ENCODE measurements at regions not wholly inside any gene's neighbourhood (a gene's known extent, or its start where the extent isn't known, plus 50 kb on each side); places are given as distances from the start of the nearest gene placed in this dataset.

DNA sequence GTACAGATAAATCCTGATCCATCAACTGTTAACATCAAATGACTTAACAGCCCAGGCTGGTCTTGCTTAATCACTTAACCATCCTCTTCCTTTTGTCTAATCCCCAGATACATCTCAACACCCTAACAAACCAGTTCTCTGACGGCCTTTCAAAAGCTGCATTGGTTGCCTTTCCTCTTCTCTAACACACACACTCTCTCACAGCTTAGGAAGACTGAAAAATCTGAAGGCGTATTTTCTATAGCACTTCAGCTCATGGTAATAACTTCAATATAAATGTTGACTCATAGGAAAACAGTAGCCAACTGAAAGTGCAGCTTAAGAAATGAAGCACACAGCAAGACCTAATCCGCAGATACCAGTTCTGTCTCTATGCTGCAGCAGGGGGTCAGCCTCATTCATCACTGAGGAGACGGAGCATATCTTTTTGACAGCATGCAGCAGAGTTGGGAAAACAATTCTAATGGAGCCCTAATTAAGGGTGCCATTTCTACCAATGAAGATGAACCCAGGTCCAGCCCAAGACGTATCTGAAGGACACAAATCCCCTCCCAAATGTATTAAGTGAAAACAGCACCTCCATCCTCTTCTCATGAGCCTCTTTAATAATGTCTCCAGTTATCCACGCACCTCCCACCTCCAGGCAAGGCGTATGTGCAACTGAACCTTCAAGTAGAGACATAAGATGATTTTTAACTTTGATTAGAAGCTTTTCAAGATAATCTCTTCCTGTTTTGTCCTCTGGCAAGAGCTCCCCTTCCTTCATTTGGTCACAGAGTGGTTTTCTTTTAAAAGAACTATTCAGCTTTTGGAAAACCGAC, 211.7 kb upstream of the NFE2L3 start:
- intact Hi-C loops (cut with DNase I): no loop called here
- DNase-seq: no peak
- no peak for ATAC-seq

DNA sequence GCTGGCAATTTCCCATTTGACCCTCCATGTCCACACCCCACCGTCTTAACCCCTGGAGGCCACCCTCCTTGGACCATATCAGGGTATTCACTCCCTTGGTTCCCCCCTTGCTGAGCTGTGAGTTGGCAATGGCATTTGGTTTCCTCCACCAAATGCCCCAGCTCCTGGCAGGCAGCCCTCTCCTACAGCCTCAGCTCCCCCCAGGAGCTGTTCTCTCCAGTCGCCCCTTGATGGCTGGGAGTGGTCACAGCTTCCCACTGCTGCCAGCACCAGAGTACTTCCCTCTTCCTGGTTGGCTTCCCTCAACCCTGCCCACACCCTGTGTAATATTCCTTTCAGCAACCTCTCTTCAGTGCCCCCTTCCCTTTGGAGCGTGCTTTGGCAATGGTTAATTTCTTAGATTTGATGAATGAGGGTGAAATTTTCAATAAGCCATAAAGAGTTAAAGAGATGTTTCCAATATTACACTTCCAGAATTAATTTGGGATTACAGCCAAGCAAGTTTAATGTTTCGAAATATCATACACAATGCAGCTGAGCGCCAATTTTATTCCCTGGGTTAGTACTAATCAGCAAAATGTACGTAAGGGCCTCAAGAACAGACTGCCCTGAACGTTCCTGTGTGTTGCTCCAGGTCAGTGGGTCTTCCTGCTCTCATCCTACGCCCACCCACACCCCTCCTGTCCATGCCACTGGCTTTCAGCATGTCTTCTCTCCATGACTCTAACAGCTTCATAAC, 207.1 kb upstream of the NFE2L3 start:
- intact Hi-C loops (cut with DNase I): no loop called here
- DNase-seq (no peak), ATAC-seq (no peak)

DNA sequence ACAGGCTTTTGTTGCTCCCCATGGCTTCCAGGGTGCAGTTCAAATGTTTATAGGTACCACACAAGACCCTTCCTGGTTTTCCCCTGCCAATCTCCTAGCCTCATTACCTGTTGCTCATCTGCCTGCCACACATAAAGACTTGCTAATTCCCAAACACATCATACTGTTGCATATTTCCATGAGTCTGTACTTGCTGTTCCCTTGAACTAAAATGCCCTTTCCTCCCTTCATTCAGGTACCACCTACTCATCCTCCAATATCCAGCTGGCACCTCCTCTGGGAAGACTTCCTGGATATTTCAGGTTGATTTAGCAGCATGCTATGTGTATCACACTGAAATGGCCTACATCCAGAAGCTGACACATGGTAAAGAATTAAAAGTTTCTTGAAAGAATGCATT, 206.4 kb upstream of the NFE2L3 start:
- DNase-seq (no peak), ATAC-seq (no peak)
- intact Hi-C loops (cut with DNase I): no loop called here

DNA sequence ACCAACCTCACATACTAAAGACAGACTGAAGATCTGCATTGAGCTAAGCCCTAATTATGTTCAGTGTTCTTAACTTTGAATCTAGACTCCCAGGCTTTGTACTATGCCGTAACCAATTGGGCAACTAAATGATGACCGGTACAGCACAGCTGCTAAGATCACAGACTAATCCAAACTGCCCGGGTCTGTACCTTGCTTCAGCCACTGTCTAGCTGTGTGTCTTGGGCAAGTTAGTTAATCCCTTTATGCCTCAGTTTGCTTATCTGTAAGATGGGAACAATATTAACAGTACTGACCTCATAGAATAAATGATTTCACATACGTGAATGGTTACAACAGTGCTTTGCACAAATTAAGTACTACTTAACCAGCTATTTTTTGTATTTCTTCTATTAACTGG, 205.8 kb upstream of the NFE2L3 start:
- DNase-seq (no peak), ATAC-seq (no peak)
- intact Hi-C loops (cut with DNase I): no loop called here

DNA sequence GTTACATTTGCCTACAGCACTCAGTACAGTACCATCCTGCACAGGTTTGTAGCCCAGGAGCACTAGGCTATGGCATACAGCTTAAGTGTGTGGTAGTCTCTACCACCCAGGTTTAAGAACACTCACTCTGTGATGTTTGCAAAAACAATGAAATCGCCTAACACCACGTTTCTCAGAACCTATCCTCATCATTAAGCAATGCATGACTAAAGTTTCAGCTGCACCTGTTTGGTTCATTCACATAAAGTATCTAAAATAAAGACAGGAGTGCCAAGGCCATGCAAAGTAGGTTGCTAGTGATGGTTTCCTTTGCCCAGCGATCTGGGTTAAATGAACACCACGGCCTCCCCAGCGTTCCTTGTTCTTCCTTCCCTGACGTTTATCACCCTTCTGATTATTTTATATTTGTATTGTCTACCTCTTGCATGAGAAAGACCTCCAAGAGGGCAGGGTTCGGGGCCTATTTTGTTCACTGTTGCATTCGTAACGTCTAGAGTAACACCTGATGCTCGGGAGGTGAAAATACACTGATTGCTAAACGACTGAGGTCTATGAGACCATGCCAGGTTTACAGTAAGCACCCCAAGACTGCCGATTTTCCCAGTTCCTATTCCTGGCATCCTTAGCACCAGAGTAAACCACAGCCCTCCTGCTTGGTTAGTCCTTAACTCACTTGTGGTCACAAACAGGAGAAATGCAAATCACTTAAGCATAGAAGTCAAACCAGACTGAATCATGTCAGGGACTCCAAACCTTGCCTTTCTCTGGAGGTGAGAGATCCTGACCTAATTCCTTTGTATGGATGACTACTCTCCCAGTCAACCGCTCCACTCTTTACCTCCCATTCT, 204.1 kb upstream of the NFE2L3 start:
- no peak for DNase-seq

DNA sequence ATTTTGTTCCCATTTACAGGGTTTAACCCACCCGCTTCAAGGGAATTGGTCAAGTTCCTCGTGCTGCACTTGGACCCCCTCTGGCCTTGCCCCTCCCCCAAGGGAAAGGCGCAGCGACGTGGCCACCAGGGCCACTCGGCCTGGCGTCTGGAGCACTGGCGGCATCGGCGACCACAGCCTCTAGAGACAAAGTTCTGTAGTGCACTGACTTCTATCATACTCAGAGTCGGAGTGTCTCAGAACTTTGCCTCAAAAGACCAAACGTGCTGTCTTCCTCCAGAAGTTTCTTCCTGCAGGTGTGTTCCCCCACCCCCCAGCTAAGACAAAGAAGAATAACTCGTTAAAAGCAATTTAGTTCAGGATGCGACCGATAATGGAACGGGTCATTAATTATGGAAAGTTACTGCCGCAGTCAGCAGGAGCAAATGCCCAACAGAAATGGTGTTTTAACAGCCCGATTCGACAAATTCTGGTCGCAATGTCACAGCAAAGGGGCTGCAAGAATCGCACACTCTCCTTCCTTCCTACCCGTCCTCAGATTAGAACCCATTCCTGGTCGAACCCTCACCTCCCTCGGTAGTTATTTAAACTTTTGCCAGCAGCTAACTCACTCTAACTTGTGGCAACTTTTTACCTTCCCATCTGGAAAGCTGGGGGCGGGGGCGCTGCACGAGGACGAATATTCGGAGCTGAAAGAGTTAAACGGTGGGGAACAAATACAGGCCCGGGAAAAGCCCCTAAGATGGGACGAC, 202.1 kb upstream of the NFE2L3 start:
- DNase-seq: no peak
- no peak for ATAC-seq
- intact Hi-C loops (cut with DNase I): no loop called here

More for the DNA sequence above, 204.1 kb upstream of the NFE2L3 start:
- intact Hi-C loops (cut with DNase I): no loop called here
- no peak for ATAC-seq

DNA sequence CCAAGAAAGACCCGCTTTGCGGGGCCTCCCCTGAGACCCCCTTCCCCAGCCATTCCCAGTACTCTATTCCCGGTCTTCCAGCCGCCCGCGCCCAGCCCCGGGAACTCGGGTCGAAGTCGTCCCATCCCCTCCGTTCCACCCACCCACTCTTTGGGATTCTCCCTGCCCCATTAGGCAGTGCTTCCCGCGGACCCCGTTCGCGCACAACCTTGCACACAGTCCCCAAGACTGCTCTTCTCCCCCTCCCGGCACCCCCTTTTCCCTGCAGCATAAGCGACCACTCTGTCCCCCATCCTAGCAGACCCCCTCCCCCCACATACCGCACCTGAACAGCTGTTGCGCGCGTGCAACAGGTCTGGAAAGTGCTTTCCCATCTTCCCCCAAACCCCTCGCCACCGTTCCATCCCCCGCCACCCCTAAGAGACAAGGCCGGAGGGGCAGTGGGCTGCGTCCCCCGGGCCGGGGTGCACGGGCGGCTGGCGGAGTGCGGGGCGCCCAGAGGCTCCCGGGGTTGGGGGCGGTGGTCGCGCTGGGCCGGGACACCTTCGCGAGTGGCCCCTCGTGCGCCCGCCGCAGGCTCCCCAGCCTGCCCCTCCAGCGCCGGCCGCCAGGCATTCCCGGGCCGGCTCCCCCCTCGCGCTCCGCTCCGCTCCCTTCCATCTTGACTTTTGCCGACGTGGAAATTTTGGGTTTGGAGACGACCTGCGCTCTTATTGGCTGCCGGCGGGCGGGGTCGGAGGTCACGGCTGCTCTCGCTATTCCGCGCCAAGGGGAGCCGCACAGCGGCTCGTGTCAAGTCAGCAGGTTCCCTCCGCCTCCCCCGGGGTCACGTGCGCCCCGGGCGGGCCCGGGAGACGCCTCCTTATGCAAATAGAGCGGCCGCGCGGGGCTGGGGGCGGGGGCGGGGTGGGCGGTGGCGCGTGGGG, 201.2 kb upstream of the NFE2L3 start:
- ATAC-seq (peak; percentile 95 to 98), DNase-seq (peak; percentile 91)
- intact Hi-C loops (cut with DNase I): no loop called here

DNA sequence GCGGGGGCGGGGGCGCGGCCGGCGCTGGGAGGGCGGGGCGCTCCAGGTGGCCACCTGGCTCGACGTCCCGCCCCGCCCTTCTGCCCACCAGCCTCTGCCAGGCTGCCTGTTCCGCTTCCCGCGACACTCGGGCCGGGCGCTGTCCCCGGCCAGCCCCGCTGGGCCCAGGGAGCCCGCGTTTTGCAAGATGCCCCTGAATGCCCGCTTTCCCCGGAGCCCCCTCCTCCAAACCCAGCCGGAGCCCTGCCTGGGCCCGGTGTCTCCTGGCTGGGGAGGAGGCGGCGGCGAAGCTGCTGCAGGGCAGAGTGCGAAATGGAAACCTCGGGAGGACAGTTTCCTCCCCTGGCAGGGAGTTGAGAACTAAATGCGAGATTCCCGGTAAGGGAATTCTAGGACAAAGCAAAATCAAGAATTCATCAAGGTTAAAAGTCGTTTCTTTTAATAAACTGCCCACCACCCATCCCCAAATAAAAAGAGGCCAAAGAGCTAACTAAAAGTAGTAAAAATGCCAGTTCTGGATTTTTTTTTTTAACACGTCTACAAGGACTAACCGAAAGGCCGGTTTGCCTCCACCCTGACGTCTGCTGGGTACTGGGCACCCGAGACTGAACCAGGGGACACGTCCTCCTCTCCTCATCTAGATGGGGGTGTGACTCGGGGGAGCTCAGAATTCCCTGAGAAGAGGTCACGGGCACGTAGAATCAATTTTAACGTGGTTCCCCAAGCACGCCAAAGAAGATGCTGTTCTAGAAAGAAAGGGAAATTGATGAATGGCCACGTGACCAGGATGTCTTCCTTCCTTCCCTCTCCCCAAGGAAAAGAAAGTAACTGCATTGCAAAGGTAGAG, 200.4 kb upstream of the NFE2L3 start:
- intact Hi-C loops (cut with DNase I): no loop called here
- ATAC-seq: no peak
- no peak for DNase-seq

DNA sequence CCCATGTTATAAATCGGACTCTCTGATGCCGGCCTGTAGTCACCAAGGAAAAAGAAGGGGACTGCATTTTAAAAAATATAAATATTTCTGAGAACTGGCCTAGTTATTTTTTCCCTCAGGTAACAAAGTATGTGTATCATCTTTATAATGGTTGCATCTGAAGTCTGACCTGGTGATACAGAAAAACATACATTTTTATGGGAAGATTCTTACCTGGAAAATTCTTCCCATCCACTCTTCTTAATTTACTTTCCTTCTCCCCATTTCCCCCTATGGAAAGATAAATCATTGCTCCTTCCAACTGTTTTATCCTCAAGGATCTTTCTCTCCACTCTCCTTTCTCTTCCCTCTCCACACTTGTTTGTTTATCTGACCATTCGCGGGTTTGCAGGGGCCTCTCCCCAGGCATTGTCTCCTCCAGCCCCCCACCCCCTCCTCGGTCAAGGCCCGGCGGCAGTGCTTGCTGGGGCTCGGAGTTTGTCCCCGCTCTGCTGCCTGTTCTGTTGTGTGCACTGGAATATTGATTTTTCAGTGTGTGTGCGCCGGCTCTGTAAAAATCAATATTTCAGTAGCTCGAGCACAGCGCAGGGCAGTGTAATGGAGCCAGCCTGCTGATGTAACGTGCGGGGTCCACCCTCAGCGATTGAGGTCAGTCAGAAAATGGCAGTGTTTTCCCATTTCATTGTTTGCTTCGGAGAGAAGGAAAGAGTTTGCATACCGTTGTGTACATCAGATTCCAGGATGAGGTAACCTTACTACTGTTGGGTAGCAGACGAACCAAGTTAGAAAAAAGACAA, 199.5 kb upstream of the NFE2L3 start:
- DNase-seq (no peak), ATAC-seq (no peak)
- intact Hi-C loops (cut with DNase I): no loop called here

DNA sequence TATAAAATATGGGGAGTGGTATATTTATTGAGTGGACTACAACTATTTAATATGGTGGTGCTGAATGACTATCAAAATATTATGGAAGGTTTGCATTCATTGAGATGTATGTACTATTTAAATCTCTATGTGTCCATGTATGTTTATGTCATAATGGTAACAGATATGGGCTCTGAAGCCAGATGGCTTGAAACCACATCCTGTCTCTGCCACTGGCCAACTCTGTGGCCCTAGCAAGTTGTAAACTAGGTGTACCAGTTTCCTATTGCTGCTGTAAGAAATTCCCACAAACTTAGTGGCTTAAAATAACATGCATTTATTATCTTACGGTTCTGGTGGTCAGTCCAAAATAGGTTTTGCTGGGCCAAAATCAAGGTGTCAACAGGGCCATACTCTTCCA, 198.1 kb upstream of the NFE2L3 start:
- DNase-seq (no peak), ATAC-seq (no peak)
- intact Hi-C loops (cut with DNase I): no loop called here

DNA sequence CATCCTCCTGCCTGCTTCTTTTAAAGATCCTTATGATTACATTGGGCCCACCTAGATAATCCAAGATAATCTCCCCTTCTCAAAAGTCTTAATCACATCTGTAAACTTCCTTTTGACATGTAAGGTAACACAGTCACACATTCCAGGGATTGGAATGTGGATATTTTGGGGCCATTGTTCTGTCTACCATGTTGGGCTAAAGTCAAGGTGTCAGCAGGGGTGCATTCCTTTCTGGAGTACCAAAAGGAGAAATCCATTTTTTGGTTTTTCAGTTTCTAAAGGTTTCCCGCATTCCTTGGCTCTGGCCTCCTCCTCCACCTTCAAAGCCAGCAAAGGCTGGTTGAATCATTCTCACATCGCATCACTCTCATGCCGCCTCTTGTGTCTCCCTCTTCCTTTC, 197.6 kb upstream of the NFE2L3 start:
- intact Hi-C loops (cut with DNase I): no loop called here
- DNase-seq (no peak), ATAC-seq (no peak)

DNA sequence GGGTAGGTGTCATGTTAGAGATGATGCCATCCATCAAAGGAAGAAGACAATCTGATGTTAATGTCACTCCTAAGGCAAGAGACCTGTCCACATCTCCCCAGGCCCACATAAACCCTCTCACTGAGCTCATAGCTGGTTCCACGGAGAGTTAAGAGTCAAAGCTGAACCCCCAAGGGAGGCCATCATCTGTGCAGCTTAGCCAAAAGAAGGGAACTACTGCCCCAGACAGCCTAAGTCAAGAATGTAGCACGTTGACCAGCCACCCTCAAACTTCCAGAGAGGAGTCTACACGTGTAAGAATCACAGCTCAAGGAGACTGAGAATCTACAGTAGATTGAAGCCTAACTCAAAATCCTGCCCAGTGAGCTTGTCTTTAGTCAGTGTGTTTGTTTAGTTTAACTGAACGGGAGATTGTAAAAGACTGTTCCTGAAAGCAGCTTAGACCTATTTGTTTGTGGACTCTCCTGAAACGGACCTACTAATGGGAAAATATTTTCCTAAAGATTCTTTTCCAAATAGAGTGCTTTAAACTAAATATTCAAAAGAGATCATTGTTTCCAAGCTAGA, 192.7 kb upstream of the NFE2L3 start:
- DNase-seq: no peak

DNA sequence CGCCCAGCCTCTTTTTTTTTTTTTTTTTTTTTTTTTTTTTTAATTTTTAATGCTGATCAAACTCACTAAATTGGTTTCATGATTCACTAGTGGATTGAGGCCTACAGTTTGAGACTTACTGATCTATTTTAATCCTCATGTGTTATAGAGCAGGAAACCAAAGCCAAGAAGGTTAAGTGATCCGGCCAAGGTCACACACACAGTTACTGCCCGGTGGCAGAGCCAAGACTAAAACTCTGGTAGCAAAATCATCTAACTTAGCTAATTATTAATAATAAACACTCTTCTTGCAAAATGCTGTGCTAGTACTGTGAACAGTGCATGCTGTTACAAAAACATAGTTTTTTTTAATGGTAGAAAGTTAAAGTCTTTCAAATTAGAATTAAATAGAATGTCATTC, 188.3 kb upstream of the NFE2L3 start:
- DNase-seq (no peak), ATAC-seq (peak; percentile 44 to 53)
- intact Hi-C loops (cut with DNase I): no loop called here

More for the DNA sequence above, 192.7 kb upstream of the NFE2L3 start:
- ATAC-seq: no peak
- intact Hi-C loops (cut with DNase I): no loop called here

DNA sequence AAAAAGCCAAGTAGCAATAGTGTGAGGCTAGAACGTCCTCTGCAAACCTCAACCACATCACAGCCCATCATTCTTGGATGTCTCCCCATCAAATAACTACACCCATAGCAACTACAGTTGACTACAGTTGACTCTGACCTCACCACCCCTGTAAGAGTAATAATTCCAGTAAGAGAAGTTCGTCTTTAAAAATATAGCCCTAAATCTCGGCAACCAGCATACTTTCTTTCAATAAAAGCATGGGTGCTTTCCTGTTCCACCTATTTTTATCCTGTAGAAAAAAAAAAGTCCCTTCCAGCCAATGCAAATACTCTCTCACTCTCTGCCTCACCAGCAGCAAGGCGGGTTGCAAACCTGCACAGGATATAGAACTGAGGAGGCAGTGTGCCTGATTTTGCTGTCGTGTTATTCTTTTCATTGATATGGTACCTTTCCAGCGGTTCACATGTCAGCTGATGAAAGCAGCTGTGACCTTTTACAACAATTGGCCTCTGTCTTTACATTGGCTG, 187.5 kb upstream of the NFE2L3 start:
- ATAC-seq (no peak), DNase-seq (no peak)
- intact Hi-C loops (cut with DNase I): no loop called here

DNA sequence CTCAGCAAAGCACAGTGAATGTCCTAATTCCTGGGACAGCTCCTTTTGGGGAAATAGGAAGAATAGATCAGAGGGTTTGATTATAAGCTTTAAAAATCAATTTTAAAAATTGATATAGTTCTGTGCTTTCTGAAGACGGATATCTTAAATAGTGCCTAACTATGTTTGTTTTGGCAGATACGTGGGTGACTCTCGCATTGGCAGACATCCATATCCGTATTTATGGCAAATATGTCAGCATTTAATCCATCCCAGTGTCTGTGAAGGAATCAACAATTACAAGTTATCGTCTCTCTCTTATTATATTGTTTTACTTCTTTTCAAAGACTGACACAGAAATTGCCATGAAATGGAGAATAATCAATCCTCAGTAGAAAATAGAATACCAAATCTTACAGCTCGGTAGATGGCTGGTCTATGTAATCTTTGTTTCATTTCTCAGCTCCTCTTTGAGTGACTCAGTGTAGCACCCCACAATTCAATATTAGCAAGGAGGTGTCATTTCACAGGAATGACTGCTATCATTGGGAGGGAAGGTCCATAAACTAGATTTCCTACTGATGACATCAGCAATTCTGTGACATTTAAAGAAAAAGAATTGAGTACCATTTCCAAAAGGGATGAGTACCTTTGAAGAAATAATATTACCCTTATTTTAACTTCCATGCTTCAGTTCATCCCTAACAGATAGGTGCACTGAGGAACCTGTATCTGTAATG, 186.4 kb upstream of the NFE2L3 start:
- intact Hi-C loops (cut with DNase I): no loop called here
- DNase-seq (no peak), ATAC-seq (no peak)

Measured in left cardiac atrium (tissue), 4 donors.